ENCODE measurements at regions not wholly inside any gene's neighbourhood (a gene's known extent, or its start where the extent isn't known, plus 50 kb on each side); places are given as distances from the start of the nearest gene placed in this dataset.

DNA sequence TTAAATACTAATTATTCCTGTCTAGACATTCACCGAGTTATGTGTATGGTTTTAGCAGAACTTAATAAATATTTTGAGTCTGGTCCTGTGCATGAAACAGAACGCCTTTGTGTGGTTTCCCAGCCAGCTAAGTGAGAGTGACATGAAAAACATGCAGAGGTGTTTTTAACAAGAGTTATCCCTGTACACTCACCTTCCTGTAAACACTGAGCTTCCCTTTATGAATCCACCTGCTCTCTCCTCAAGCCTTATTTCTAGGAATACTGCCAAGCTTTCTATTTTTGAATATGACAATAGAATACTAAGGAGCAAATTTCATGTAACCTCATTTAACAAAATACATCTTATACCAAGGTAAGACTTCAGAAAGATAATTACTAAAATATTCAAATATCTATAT lies 270.3 kb upstream of the CTSO start:
- TF ChIP-seq POLR2AphosphoS5 (IDR thresholded peaks at IDR 0.05): no peak
- TF ChIP-seq, protein P1, sequence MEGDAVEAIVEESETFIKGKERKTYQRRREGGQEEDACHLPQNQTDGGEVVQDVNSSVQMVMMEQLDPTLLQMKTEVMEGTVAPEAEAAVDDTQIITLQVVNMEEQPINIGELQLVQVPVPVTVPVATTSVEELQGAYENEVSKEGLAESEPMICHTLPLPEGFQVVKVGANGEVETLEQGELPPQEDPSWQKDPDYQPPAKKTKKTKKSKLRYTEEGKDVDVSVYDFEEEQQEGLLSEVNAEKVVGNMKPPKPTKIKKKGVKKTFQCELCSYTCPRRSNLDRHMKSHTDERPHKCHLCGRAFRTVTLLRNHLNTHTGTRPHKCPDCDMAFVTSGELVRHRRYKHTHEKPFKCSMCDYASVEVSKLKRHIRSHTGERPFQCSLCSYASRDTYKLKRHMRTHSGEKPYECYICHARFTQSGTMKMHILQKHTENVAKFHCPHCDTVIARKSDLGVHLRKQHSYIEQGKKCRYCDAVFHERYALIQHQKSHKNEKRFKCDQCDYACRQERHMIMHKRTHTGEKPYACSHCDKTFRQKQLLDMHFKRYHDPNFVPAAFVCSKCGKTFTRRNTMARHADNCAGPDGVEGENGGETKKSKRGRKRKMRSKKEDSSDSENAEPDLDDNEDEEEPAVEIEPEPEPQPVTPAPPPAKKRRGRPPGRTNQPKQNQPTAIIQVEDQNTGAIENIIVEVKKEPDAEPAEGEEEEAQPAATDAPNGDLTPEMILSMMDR (IDR thresholded peaks at IDR 0.05 in 8 of 11, conservative IDR thresholded peaks at IDR 0.05 in 3 of 11): no peak

Measured in spleen (tissue), 7 donors.